LNCAP (cell line): ENCODE measurements at regions not wholly inside any gene's neighbourhood (a gene's known extent, or its start where the extent isn't known, plus 50 kb on each side); places are given as distances from the start of the nearest gene placed in this dataset.

Experiments
- TF ChIP-seq, protein P1 (sequence below): fragments of 450-650 bp; IDR thresholded peaks from 2 replicates; pipeline ENCODE4 v1.5.1; 2017; ENCODE audit warnings: mild to moderate bottlenecking

GRCh38 chr2:149816756-149817551, 229.4 kb upstream of the MMADHC start:
- TF ChIP-seq, protein P1, sequence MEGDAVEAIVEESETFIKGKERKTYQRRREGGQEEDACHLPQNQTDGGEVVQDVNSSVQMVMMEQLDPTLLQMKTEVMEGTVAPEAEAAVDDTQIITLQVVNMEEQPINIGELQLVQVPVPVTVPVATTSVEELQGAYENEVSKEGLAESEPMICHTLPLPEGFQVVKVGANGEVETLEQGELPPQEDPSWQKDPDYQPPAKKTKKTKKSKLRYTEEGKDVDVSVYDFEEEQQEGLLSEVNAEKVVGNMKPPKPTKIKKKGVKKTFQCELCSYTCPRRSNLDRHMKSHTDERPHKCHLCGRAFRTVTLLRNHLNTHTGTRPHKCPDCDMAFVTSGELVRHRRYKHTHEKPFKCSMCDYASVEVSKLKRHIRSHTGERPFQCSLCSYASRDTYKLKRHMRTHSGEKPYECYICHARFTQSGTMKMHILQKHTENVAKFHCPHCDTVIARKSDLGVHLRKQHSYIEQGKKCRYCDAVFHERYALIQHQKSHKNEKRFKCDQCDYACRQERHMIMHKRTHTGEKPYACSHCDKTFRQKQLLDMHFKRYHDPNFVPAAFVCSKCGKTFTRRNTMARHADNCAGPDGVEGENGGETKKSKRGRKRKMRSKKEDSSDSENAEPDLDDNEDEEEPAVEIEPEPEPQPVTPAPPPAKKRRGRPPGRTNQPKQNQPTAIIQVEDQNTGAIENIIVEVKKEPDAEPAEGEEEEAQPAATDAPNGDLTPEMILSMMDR, result no peak

DNA sequence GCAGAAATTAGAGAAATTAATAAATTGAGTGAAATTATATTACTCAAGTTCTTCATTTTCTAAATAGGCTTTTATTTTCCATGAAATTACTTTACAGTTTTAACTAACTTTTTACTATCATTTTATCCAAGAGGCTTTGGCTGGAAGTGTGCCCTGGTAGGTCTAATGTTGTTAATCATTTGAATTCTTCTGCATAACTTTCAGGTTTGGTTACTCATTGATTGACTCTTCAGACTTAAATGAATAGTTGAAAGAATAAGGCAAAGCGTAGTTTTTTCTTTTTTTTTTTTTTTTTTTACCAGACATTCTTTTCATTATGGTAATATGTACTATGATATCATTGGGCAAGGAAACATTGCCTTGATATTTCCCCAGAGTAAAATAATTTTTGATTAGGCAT, 228.4 kb upstream of the MMADHC start:
- TF ChIP-seq, protein P1, result no peak

- TF ChIP-seq, protein P1, result no peak
Measured at GRCh38 chr2:149814901-149815300, 227.3 kb upstream of the MMADHC start.

DNA sequence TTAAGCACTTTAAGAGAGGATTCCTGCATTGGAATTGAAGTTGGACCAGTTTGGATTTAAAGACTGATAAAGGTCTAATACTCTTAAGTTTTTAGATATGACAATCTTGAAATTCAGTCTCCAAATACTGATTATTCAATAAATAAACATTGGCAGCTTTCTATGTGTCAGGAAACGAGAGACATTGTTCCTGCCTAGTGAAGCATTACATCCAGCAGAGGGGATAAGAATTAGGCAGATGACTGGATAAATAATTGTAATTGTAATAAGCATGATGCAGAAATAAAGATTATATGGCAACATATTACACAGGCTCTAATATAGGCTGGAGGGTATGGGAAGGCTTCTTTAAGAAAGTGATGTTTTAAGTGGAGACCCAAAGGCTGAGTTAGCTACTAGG, 226.5 kb upstream of the MMADHC start:
- TF ChIP-seq, protein P1, result no peak

GRCh38 chr2:149808556-149808955, 221.0 kb upstream of the MMADHC start:
- TF ChIP-seq, protein P1, result no peak

- TF ChIP-seq, protein P1, result no peak
Measured at GRCh38 chr2:149806651-149807050, 219.1 kb upstream of the MMADHC start.

DNA sequence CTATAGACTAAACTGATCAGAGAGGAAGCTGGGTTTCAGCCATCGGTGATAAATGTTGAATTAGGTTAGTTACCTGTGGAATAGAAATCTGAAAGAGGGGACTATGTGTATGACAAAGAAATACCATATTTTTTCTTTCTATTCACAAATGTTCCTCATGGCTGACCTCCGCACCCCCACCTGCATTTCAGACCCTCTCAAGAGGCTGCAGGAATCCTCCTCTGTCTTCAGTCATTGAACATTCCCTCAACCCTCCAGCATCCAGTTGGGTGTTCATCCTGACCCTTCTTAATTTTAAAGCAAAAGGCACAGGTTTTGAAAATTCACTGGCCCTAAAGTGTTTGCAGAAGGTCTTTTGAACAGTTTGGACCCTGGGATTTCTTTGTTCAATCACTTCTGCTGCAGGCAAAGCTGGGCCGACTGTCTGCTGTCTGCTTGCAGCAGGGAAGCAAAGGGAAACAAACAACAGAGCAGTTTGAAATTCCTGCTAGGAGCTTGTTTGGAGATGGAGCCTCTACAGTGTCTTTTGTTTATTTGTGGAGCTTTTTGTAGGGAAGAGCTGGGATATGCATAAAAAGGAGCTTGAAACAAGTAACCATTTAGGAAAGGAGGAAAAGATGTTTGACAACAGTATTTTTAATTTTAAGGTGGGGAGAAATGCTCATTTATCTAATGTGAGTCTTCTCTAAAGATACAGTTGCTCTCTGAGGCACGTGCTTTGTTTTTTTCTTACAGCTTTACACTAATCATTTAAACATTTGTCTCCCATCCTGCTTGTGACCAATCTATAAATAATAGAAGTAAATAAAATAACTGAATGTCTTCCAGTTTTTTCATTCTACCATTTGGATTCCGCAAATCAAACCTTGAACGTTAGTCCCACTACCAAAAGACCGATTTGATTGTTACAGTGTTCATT, 213.3 kb upstream of the MMADHC start:
- TF ChIP-seq, protein P1, result no peak
